ENCODE measurements at regions not wholly inside any gene's neighbourhood (a gene's known extent, or its start where the extent isn't known, plus 50 kb on each side); places are given as distances from the start of the nearest gene placed in this dataset.

DNA sequence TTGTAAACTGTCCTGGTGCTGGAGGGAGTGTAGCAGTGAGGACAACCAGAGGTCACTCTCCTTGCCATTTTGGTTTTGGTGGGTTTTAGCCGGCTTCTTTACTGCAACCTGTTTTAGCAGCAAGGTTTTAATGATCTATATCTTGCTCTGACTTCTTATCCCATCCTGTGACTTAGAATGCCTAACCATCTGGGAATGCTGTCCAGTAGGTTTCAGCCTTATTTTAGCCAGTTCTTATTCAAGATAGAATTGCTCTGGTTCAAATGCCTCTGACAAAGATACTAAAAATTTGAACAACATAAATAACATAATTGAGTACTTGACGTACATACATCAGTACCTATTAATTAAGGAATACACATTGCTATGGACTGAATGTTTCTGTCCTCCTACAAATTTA lies 93.3 kb upstream of the TOM1L1 start:
- H3K79me2 ChIP-seq (replicated peaks; ENCODE audit: insufficient read depth, low read length), result no peaks in the 10 kb centered on the region
- TF ChIP-seq MXI1 (conservative IDR thresholded peaks at IDR 0.05; ENCODE audit: poor library complexity, severe bottlenecking) (no peak), RAD21 (conservative IDR thresholded peaks at IDR 0.05) (no peak), POLR2AphosphoS5 (IDR thresholded peaks at IDR 0.05) (no peak), SMC3 (conservative IDR thresholded peaks at IDR 0.05; ENCODE audit: poor library complexity) (no peak), EZH2 (IDR thresholded peaks at IDR 0.05; ENCODE audit: borderline replicate concordance, insufficient read depth, low read length, poor library complexity, severe bottlenecking) (no peak), CTCF (IDR thresholded peaks at IDR 0.05; ENCODE audit: poor library complexity, severe bottlenecking) (no peak), TAF1 (IDR thresholded peaks at IDR 0.05; ENCODE audit: low read depth) (no peak), EP300 (conservative IDR thresholded peaks at IDR 0.05; ENCODE audit: poor library complexity, severe bottlenecking) (no peak)
- TF ChIP-seq, protein P1, sequence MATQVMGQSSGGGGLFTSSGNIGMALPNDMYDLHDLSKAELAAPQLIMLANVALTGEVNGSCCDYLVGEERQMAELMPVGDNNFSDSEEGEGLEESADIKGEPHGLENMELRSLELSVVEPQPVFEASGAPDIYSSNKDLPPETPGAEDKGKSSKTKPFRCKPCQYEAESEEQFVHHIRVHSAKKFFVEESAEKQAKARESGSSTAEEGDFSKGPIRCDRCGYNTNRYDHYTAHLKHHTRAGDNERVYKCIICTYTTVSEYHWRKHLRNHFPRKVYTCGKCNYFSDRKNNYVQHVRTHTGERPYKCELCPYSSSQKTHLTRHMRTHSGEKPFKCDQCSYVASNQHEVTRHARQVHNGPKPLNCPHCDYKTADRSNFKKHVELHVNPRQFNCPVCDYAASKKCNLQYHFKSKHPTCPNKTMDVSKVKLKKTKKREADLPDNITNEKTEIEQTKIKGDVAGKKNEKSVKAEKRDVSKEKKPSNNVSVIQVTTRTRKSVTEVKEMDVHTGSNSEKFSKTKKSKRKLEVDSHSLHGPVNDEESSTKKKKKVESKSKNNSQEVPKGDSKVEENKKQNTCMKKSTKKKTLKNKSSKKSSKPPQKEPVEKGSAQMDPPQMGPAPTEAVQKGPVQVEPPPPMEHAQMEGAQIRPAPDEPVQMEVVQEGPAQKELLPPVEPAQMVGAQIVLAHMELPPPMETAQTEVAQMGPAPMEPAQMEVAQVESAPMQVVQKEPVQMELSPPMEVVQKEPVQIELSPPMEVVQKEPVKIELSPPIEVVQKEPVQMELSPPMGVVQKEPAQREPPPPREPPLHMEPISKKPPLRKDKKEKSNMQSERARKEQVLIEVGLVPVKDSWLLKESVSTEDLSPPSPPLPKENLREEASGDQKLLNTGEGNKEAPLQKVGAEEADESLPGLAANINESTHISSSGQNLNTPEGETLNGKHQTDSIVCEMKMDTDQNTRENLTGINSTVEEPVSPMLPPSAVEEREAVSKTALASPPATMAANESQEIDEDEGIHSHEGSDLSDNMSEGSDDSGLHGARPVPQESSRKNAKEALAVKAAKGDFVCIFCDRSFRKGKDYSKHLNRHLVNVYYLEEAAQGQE (IDR thresholded peaks at IDR 0.05; ENCODE audit: borderline replicate concordance), result no peak

GRCh38 chr17:54813896-54814295 lies 86.8 kb upstream of the TOM1L1 start:
- H3K9me3 ChIP-seq (ENCODE audit: low read length), result no peaks in the 10 kb centered on the region
- TF ChIP-seq EP300 (conservative IDR thresholded peaks at IDR 0.05; ENCODE audit: poor library complexity, severe bottlenecking) (no peak), CTCF (IDR thresholded peaks at IDR 0.05; ENCODE audit: poor library complexity, severe bottlenecking) (no peak), RAD21 (conservative IDR thresholded peaks at IDR 0.05) (no peak), TAF1 (IDR thresholded peaks at IDR 0.05; ENCODE audit: low read depth) (no peak), EZH2 (IDR thresholded peaks at IDR 0.05; ENCODE audit: borderline replicate concordance, insufficient read depth, low read length, poor library complexity, severe bottlenecking) (no peak)
- H3F3A ChIP-seq (ENCODE audit: insufficient read depth, low read length, poor library complexity, severe bottlenecking), result no peaks in the 10 kb centered on the region
- no peaks in the 10 kb centered on the region for H3K27me3 ChIP-seq (ENCODE audit: insufficient read depth, low read depth, low read length)
- H3K27ac ChIP-seq (ENCODE audit: low read length), result no peak overlapping the region
- H3K9ac ChIP-seq (ENCODE audit: low read length), result no peak overlapping the region
- no peak overlapping the region for H3K4me3 ChIP-seq (ENCODE audit: low read length)
- H3K79me2 ChIP-seq (replicated peaks; ENCODE audit: insufficient read depth, low read length), result no peaks in the 10 kb centered on the region
- H4K20me1 ChIP-seq (ENCODE audit: insufficient read depth), result no peaks in the 10 kb centered on the region
- H2AFZ ChIP-seq (ENCODE audit: low read depth, low read length), result no peak overlapping the region
- no peaks in the 10 kb centered on the region for H3K36me3 ChIP-seq (ENCODE audit: insufficient read depth, low read length)
- H3K4me2 ChIP-seq (ENCODE audit: low read length), result no peak overlapping the region
- no peaks in the 10 kb centered on the region for H3K9me2 ChIP-seq (ENCODE audit: insufficient read depth, low read length)

More for the DNA sequence above, 93.3 kb upstream of the TOM1L1 start:
- no peaks in the 10 kb centered on the region for H3K9me2 ChIP-seq (ENCODE audit: insufficient read depth, low read length)
- H2AFZ ChIP-seq (ENCODE audit: low read depth, low read length), result no peak overlapping the region
- no peak overlapping the region for H3K27ac ChIP-seq (ENCODE audit: low read length)
- H3K9me3 ChIP-seq (ENCODE audit: low read length), result no peaks in the 10 kb centered on the region
- H3K36me3 ChIP-seq (ENCODE audit: insufficient read depth, low read length), result no peaks in the 10 kb centered on the region
- H3K27me3 ChIP-seq (ENCODE audit: insufficient read depth, low read depth, low read length), result no peaks in the 10 kb centered on the region
- no peak overlapping the region for H3K4me3 ChIP-seq (ENCODE audit: low read length)
- H4K20me1 ChIP-seq (ENCODE audit: insufficient read depth), result no peaks in the 10 kb centered on the region
- H3K9ac ChIP-seq (ENCODE audit: low read length), result no peak overlapping the region
- H3F3A ChIP-seq (ENCODE audit: insufficient read depth, low read length, poor library complexity, severe bottlenecking), result no peaks in the 10 kb centered on the region
- H3K4me2 ChIP-seq (ENCODE audit: low read length), result no peak overlapping the region
